SHP77 treated with DMSO at 0.1 percent for 48 hours (cell line): ENCODE measurements at regions not wholly inside any gene's neighbourhood (a gene's known extent, or its start where the extent isn't known, plus 50 kb on each side); places are given as distances from the start of the nearest gene placed in this dataset.
"Not testable (repeated sequence)": the region's sequence is repeated elsewhere in the genome, so short reads cannot be mapped to it uniquely, and the experiment has no call there.

Experiments used
- DNase-seq: peaks from one replicate; lab custom pipeline; 2025; lab: John Stamatoyannopoulos, UW

DNA sequence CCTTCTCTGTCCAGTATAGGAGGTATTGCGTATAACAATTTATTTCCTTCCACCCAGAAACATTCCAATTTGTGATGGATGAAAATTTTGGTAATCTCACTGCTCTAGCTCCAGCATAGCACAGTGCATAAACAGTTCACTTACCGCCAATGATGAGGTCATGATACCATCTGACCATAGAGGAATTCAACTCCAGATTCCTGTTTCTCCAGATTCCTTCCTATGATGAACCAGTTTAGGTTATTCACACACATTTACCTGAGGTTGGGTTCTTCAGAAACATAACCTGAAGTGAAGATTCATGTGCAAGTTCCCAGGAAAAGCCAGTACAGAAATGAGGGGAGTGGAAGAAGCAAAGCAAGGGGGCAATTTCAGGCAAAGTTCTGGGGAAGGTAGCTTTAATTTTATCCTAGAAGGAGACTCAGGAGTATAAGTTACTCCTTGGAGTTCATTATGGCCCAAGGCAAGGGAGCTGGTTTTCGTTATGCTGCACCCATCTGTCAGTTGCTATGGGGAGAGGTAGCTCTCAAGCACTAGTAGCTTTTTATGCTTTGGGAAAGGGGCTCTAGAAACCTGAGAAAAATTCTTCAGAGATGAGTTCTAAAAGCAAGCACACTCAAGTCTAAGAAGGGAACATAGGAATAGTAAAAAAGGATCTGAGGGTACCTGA, 121.6 kb downstream of the CASP12 start:
- no peak for DNase-seq

DNA sequence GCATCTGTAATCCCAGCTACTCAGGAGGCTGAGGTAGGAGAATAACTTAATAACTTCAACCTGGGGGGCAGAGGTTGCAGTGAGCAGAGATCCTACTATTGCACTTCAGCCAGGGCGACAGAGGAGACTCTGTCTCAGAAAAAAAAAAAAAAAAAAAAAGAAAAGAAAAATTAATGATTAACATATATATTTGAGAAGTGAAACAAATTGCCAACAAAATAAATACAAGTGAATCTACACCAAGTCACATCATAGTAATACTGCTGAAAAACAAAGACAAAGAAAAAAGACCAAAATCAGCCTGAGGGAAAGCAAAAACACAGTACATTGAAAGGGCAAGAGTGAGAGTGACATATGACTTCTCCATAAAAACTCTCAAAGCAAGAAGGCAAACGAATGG, 123.7 kb downstream of the CASP12 start:
- no peak for DNase-seq

DNA sequence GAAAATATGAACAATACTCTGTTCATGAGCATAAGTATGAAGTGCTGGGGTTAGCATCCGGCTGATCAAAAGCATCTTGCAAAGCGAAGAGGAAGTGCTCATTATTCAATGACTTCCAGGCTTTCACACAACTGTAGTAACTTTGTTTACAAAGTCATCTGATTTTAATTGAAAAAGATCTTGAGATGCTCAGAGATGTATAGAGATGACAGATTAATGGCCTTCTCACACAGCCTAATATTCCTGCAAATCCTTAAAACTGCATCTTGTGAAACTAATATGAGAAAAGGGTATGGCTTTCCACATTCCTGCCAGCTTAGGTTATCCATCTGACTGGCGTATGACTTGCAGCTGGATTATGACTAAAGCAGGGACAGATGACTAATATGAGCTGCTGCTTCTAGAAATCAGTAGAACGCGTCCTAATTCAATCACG, 125.4 kb downstream of the CASP12 start:
- DNase-seq: no peak

DNA sequence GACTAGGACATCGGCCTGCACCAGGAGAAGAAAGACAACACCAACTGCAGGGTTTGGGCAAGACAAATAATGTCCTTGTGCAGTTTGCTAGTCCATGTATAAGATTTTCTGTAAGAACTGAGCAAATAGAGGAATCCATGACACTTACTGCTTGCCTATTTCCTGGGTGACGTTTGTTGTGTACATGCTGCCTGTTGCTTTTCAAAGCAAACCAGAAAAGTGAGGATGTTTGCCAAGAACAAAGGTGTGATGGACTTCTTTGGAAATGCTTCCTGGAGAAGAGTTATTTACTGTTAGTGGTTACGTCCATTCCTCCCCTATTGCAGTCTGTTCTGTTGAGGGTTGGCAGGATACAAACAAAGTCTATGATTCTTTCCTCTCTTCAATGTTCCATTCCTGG, 126.5 kb downstream of the CASP12 start:
- DNase-seq: no peak

DNA sequence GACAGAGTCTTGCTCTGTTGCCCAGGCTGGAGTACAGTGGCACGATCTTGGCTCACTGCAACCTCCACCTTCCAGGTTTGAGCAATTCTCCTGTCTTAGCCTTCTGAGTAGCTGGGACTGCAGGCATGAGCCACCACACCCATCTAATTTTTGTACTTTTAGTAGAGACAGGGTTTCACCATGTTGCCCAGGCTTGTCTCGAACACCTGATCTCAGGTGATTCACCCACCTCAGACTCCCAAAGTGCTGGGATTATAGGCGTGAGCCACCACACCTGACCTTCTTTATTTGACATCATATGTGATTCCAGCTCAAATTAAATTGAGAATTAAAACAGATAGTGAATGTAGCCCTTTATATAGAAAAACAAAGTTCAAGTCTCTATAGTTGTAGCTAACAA, 127.2 kb downstream of the CASP12 start:
- not testable (repeated sequence) for DNase-seq

DNA sequence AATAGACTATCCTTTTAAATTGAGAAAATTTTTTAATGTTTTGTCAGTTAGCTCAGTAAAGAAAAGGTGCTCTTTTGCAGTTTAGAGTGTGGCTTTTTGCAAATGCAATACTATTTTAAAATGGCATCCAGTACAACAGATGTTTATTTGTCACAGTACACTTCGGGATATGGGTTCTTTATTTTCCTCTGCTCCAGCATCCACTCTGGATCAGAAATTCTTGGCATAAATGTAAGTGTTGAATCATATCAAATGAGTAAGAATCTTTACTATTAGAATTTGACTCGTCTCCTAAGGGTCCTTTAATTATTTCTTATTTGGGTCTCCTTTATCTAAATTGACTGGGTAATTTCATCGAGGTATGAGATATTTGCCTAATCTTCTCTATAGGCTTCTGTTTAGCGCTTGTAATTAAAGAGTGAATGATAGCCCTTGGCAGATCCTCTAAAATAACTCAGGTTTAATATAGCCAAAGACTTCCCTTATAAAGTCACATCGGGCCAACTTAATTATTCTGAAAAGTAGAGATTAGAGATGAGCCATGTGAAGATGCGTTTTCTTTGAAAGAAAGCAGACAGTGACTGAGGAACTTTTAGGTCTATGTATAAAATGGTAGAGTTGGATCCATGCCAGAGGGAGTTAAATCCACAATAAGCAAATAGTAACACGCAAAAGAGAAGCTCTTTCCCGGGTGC, 132.7 kb downstream of the CASP12 start:
- DNase-seq: no peak

DNA sequence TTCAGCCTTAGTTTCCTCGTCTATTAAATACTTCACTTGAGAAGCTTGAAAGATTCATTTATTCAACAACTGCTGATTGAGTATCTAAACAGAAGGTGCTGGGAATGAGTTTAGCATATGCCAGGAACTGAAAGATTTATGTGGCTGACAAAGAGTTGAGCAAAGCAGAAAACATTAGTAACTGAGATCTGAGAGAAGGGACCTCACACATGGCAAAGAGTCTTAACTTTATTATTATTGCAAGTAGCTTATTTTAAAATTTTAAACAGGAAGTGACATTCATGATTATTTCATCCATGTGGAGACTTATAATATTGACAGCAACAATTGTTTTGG, 133.6 kb downstream of the CASP12 start:
- DNase-seq: no peak

DNA sequence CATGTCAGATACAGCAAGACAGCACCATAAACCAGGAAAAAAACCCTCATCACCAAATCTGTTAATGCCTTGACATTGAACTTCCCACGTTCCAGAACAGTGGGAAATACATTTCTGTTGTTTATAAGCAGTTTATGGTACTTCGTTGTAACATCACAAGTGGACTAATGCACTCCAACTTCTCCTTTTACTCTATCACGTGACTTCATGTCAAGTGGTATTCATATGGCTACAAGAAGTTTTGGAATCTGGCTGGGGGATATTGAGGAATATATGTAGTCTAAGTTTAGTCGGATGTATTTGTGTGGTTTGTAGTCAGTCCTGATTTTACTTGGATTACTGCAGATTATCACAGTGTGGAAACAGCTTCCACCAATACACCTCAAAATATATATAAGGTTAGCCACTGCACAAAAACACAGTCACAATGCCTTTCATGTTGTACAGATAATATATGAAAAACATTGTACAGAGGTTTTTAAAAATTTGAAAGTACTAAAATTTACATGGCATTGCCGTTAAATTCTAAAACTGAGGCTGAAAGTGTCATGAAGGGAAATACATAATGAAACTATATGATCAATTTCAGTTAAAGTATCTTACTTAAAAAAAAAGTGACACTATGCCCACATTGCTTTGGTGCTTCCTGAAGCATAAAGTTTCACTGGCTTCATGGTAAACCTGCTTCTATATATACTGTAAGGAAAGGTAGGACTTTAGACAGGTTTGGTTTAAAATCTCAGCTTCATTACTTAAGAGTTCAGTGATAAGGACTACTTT, 134.1 kb downstream of the CASP12 start:
- no peak for DNase-seq

DNA sequence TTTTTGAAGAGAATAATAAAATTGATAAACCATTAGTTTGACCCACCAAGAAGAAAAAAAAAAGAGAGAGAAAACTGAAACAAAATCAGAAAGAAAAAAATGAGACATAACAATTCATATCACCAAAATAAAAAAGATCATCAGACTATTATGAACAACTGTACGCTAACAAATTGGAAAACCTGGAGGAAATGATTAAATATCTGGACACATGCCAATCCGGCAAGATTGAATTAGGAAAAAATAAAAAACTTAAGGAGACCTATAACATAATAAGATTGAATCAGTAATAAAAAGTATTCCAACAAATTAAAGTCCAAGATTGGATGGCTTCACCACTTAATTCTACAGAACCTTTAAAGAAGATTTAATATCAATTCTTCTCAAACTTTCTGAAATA, 136.7 kb downstream of the CASP12 start:
- no peak for DNase-seq

DNA sequence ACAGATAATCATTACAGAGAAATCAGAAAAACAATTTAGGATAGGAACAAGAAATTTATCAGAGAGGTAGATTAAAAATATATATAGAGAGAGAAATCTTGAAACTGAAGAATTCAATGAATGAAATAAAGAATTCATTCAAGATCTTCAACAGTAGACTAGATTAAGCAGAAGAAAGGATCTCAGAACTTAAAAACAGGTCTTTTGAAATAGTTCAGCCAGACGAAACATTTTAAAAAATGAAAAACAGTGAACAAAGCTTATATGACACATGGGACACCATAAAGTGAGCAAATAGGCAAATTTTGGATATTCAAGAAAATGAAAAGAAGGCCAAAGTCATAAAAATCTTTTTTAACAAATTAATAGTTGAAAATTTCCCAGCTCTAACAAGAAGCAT, 138.8 kb downstream of the CASP12 start:
- DNase-seq: no peak

DNA sequence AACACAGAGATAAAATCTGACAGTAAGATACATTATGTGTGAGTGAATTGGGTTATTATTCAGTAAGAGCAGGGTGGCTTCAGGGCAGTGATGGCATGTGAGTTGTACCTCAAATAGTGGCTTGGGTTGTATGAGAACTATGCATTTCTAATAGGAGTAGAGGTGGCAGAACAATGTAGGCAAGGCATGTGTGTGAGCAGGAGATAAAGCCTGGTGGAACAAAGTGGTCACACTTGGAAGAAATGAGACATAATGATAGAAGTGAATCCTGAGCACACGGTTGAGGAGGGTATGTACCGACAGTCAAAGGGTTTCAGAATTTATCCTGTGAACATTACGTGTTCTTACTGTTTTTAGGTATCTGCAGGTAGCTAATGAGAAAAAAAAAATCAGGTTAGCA, 159.3 kb downstream of the CASP12 start:
- no peak for DNase-seq

DNA sequence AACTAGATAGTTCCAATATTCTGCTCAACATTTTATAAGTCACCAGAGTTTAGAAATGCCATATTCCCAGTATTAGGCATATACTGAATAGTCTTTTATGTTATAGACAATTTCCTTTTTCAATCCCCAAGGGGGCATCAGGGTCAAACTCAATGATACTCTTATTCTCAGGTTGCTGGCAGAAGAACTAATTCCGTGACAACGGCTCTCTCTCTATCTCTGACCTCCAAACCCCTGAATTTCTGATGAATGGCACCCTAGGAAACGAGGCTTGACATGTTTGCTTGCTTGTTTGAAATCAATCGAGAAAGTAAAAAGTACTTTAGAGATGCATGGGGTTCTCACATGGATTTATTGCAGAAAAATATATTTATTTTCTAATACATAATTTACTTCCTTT, 160.1 kb downstream of the CASP12 start:
- DNase-seq: no peak

DNA sequence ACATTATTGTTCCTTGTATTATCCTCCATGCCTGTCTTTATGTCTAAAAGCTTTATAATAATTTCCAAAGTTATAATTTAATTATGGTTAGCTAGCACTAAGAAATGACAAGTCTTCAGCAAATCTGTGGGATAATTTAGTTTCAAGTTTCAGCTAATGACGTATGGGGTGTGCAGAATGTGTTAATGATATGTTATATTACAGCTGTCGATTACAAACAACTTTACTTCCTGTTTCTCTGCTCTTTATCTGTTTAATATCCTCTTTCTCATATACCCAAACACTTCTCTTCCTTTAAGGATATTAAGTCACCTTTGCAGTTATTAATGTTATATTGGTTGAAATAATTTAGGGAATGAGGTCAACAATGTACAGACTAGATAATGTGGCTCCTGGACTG, 161.8 kb downstream of the CASP12 start:
- no peak for DNase-seq

DNA sequence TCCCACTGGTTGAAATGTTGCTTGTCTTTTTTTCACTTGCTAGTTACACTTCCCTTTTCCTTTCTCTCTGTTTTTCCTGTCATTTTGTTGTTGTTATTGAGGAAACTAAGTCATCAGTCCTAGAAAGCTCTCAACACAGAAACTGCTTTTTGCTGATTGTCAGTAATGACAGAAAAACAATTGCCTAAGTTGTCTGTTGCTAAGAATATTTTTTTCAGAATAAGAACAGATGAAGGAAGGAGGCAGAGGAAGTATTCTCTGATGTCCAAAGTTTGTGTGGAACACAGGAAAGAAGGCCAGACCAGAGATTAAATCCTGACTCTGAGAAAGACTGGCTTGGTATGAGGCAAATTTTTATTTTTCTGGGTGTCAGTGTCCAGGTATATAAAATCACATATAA, 163.3 kb downstream of the CASP12 start:
- DNase-seq: no peak

DNA sequence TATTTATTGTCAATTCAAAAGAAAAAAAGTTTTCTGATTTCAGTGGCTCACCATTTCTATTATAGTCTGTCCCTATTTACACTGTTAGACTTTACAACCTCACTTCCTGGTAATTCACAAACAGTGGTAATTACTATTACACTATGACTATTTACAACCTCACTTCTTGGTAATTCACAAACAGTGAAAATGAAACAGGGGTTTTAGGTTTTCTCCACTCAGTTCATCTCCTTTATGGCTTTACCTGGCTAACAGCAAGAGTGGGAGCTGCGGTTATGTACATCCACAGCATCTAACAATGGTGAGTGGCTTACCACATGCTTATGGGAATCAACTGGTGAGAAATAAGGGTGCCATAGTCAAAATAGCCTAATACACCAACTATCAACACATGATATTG, 166.4 kb downstream of the CASP12 start:
- no peak for DNase-seq

DNA sequence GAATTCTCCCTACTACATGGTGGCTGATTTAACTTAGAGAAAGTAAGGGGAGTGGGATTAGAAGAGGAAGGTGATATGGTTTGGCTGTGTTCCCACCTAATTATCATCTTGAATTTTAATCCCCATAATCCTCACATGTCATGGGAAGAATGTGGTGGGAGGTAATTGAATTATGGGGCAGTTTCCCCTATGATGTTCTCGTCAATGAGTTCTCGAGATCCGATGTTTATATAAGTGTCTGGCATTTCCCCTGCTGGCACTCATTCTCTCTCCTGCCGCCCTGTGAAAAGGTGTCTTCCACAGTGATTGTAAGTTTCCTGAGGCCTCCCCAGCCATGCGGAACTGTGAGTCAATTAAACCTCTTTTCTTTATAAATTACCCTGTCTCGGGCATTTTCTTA, 169.3 kb downstream of the CASP12 start:
- no peak for DNase-seq

DNA sequence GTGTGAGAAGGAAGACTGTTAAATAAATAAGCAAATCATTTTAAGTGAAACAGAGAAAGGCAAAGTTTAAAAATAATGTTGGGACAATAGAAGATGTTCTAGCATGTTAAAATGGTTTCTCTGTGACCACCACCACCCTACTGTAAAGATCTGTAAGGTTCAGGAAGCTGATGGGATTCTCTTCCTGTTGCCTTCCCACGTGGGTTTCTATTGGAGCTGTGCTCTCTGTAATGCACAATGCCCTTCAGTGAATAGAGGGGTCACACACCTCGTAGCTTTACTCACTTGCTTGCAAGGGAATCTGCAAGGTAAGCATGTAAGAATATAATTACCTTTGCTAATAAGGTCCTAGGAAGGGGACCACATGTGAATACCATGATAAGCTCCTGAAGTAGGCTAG, 170.5 kb downstream of the CASP12 start:
- DNase-seq: no peak

DNA sequence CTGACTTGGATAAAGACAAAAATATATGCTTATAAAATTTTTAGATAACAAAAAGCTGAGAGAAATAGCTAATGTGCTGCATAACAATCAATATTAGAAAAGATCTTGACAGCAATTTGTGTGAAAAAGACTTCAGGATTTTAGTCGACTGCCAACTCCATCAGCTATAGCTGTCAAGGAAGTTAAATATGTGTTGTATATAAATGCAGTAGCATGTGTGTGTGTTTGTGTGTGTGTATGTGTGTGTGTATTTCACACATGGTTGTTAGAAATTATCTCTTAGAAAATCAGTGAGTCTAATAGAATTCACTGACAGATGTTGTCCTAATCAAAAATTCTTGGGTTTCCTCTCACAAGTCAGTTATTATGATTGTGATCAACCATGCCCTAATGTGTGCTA, 171.2 kb downstream of the CASP12 start:
- no peak for DNase-seq

DNA sequence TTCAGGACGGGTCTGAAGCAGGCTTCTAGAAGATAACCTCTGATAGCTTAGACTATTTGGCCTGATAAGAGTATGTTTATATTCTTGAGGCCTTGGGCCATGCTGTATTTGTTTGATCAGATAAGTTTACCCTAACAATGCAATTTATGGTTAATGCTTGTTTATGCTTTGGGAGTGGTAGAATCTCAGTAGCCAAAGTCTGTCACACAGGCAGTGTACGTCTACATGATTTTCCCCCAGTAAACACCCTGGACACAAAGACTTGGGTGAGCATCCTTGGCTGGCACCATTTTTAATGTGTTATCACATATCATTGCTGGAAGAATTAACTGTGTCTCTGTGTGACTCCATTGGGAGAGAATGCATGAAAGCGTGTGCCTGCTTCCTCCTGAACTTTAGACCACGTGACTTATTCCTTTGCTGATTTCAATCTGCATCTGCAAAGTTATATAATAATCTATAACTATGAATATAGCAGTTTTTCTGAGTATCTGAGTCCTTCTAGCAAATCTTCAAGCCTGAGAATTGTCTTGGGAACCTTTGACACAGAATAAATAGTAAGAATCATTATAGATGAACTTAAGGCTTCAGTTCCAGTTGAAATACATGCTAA, 172.4 kb downstream of the CASP12 start:
- no peak for DNase-seq

DNA sequence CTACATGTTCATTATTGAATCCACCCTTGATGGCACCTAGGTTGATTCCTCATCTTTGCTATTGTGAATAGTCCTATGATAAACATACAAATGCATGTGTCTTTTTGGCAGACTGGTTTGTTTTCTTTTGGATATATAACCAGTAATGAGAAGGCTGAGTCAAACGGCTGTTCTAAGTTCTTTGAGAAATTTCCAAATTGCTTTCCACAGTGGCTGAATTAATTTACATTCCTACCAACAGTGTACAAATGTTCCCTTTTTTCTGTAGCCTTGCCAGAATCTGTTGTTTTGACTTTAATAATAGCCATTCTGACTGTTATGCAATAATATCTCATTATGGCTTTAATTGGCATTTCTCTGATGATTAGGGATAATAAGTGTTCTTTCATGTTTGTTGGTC, 184.9 kb downstream of the CASP12 start:
- no peak for DNase-seq

DNA sequence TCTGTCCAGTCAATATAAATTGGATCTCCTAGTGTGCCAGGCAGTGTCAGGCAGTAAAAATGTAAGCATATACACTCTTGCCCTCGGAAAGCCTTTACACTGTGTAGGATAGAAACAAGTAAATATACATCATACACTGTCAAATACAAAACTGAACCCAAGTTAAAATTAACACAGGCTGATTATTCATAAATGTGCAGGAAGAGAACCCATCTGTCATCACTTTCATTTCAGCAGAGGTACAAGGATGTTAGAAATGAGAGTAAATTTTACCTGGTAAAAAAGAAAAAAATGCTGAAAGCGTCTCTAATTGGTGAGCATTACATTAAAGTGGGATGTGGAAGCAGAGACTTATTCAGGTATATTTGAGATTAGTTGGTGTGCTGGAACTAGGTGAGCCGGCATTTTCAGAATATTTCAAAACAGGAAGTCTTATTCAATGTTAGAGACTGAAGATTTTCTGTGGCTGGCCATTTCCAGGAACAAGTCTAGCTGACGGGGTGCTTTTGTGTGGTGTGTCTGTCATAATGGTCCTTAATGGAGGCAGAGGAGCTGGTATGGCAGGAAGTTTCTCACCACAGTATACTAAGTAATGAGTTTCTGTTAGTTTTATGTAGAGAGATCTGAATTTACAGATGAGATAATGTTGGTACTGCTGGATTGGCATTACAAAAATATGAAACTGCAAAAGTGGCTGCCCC, 192.6 kb downstream of the CASP12 start:
- no peak for DNase-seq

DNA sequence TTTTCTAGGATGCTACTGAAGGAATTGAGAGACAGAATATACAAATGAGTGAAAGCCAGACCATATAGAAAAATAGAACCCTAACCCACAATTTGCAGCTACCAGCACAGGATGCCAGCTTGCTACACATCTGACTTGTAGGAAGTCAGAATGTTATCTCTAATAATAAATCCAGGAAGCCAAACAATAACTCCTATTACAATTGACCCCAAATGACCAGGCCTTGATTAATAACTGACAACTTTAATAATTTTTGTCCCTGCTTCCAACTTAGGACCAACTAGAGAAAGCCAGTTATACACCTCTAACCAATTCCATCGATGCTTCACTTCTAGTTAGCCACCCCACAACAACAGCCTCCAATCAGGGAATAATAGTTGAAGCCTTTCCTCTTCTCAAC, 193.4 kb downstream of the CASP12 start:
- no peak for DNase-seq
